HG03442 (cell line): ENCODE measurements at regions not wholly inside any gene's neighbourhood (a gene's known extent, or its start where the extent isn't known, plus 50 kb on each side); places are given as distances from the start of the nearest gene placed in this dataset.
"Not testable (repeated sequence)": the region's sequence is repeated elsewhere in the genome, so short reads cannot be mapped to it uniquely, and the experiment has no call there.

Source experiments
- ATAC-seq: cut with Tn5 transposase; IDR thresholded peaks from one replicate; pipeline ENCODE4 v1.9.1; 2021; ENCODE audit warnings: mild to moderate bottlenecking, moderate library complexity; ENCODE audit not compliant: unreplicated experiment

DNA sequence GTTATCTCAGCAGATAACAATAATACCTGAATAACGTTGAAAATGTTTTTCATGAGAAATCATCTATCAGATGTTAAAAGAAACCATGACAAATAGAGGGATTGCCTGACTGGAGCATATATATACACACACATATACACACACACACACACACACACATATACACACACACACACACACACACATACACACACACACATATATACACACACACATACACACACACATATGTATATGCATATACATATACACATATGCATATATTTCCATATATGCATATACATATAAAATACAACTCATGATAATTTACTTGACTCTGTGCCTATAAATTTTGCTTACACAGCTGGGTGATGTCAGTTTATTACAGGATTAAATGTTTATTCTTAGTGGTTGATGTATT is 847.3 kb upstream of the ADAMTS5 start:
- ATAC-seq: no peak

DNA sequence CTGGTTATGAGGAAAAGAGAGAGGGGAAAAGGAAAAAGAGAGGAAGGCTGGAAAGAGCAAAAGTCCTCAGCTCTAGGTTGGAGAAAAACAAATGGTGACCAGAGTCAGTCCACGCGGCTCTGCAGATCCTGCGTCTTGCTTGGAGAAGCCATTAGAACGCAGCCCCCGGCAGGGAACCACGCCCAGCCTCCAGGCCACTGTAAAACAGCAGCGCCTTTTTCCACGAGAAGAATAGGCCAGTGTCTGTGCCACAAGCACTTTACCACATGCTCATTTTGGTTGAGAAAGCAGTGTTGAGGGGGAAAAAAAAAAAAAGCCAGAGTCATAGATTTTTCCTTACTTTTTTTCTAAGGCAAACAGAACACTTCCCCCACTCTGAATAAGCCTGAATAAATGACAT is 846.9 kb upstream of the ADAMTS5 start:
- no peak for ATAC-seq

DNA sequence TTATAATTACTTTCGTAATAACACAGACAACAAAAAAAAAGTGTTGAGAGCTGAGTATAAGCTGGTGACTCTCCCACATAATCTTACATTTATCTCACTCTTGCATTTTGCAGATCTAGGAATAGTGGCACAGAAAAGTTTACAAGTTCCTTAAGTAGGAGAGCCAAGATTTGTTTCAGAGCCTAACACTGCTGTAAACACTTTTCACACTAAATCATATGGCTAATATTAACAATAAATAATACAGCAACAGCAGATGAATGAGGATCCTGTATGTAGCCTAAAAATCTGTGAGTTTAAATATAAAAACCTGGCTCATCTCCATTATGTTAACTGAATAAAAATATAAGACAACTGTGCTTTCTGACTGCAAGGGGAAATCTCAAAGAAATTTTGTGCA is 846.5 kb upstream of the ADAMTS5 start:
- ATAC-seq: no peak

DNA sequence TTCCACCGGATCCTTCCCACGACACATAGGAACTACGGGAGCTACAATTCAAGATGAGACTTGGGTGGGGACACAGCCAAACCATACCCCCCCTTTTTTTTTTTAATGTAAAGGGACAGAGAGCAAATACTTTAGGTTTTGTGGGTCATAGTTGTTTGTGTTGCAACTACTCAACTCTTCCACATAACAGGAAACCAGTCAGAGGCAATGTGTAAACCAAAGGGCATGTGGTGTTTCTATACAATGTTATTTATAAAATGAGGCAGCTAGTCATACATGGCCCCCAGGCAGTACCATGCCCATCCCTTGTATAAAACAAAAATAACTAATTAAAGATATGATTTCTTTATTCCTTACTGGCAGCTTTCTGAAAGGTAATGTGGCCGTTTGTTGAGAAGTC is 845.4 kb upstream of the ADAMTS5 start:
- ATAC-seq: no peak

DNA sequence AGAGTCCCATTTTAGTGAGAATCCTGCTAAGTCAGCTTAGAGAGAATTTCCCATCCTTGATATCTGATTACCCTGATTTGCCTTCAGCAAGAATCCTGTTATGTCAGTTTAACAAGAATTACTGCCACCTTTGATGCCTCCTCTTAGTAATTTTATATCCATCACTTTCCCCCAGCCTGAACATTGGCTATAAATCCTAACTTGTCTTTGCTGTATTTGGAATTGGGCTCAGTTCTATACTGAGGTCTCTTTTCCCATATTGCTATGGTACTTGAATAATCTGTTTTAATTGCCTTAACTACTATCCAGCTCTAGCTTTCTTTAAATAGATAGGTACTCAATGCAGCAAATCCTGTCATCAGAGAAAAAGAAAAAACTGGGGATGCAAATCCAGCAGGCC is 842.0 kb upstream of the ADAMTS5 start:
- ATAC-seq: no peak

DNA sequence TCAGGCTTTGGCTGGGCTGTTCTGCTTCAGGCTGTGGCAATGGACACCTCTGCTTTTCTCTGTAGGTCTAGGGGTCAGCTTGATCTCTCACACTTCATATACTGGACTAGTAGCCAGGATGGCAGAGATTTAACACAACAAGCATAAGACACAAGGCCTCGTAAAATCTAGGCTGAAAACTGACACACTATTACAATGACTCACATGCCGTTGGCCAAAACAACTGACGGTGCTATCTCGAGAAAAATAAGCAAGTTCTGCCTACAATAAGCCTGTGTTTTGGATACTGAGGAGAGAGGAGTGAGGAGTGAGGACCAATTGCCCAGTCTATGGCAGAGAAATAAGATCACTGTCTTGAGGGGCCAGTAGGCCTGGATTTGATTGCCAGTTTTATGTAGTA is 840.7 kb upstream of the ADAMTS5 start:
- no peak for ATAC-seq

DNA sequence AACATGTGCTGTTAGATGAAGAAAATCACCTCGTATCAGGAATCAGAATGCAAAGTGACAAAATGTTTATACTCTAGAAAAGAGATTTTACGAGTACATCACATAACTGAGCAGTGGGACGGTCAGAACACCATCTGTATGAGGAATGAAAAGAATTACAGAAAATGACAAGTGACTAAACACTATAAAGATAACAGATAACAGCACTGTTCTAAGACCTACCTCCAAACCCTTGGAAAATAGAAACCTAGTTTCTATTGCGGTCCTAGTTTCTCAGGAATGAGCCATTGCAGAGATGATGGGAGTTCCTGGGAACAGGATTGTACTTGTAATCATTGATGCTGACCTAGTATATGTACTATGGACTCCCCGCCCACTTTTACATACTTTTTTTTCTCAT is 839.4 kb upstream of the ADAMTS5 start:
- ATAC-seq: no peak

DNA sequence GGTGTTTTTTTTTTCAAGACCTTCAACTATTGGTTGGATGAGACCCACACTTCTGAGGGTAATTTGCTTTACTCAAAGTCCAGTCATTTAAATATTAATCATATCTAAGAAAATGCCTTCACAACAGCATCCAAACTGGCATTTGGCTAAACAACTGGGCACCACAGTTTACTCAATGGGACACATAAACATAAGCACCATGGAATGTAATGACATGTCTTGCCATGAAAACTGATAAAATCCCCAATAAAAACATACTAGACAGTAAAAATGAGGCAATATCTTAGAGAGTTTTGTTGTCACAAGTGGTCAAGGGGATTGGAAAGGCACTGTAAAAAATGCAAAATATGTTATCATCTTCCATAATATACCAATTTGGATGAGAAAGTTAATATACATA is 838.8 kb upstream of the ADAMTS5 start:
- no peak for ATAC-seq

DNA sequence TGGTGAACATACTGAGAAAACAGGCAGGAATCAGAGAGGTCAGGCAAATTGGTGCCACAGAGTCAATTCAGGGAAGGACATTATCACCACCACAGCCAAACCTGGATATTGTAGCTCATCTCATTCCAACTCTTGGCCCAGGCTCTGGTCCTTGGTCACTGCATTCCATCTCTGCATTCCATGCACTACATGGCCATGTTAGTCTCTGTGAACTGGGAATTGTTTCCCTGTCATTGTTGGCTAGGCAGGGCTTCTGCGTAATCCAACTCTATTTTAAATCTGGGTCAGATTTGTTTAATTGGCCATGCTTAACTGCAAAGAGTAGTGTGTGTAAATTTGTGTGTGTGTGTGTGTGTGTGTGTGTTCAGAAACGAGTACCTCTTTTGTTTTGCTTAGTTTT is 837.6 kb upstream of the ADAMTS5 start:
- ATAC-seq: no peak

DNA sequence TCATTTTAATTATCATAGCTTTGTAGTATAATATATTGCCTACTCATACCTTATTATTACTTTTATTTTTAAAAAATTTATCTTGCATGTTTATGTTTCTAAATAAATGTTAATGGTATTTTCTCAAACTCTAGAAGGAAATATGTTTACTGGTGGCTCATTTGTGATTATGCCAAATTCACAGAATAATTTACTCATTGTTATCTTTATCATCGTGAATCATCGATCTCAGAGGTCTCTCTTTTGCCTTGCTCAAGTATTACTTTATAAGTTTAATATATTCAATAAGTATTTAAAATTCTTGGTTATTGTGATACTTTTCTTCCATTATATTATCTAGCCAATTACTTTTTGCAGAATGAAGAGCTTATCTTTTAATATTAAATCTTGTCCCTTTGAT is 836.7 kb upstream of the ADAMTS5 start:
- ATAC-seq: no peak

DNA sequence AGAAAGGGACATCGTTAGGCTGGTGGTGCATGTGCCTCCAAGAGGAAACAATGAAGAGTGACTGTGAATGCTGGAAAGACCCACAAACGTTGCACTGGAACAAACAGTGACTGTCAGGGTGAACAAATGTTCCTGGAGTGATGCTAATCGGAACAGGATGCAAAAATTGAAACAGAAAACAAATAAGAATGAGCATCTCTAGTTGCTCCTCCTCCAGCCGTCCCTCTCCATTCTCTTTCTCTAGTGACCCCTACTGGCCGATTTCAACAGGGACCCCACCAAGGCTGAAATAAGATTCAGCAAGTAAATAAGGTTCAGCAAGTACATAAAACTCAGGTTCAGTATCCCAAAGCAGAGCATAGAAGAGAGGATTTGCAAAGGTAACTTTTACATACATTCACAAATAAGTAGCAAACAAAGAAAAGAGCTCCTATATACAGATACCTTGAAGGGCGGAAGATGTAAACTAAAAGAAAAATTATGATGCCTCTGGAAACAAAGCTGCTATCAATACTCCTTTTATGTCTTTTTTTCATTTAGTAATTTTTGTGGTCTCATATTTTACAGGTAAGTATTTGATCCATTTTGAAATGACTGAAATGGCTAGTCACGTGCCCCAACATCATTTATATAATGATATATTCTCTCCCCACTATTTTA is 836.1 kb upstream of the ADAMTS5 start:
- ATAC-seq: no peak

DNA sequence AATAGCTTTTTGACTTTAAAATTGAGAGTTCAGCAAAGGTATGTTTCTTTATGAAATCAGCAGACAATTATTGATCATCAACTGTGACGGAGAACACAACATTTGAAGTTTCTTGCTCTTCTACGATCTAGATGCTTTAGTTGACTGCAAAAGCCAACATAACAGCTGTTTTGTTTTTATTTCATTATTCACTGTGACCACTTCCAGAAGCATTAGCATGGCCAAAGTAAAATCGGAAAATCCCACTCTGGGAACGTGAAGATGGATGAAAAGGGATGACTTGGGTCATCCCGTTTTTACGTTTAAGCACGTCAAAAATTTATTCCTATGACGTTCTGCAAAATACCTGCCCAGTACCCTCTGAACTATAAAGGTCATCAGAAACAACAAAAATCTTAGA is 833.0 kb upstream of the ADAMTS5 start:
- no peak for ATAC-seq

DNA sequence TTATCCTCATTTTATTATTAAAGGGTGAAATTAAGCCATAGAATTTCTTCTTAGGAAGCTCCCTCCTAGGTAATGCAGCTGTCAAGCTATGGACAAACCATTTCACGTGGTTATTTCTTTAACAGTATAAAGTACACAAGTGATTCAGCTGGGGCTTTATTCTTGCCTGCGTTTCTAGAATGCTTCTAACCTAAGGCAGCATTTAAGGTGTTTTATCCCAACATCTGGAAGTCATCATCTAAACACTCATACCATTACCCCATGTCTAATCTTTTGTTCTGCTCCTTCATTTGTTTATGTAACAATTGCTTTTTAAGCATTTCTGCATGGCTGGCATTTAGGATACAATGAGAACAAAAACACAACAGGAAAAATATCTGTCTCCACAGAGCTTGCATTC is 829.2 kb upstream of the ADAMTS5 start:
- ATAC-seq: no peak

DNA sequence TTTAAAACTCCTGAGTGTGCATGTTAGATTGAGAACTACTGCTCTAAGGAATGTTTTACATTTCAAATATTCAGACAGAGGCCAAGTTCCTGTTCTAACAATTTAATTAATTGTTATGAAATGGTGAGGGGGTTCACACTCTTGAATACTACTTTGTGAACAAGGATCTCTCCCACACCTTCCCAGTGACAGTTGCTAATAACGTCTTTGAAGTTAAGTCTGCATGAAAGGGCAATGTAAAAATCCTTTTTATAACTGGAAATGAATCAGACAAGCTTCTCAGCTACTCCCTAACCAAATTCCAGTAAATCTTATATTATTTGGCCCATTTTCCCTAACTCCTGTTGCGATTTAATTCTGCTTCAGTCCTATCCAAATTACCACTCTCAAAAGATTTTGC is 828.5 kb upstream of the ADAMTS5 start:
- ATAC-seq: no peak

DNA sequence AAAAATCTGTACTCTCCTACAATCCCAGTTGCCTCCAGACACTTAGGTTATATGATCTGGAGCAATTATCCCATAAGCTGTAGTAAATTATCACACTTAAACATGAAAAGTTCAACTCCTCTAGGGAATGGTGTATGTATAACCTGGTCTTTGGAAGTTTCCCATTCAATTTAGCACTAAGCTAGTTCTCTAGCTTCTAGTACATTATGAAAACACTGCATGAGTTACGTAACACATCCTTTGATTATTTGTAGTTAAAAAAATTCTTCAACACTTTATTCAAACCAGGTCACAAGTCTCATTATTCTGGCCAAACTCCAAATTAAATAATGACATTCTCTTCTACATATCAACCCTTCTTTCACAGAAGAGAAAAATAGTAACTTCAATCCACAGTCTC is 827.0 kb upstream of the ADAMTS5 start:
- ATAC-seq: no peak

DNA sequence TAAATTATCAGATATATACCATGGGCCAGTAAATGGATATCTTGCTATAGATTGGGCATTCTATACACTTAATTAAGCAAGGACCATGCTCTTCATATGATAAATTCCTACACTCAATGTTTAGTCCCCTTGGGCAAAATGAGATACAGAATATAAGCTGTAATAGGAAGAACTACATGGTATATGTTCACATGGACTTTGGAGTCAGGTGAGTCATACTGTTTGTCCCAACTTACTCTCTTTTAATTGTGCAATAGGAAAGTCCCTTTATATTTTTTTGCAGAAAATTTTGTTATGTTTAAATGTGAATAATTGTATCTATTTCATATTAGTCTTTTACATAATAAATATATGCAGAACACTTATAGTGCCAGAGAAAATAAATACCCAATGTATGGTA is 820.2 kb upstream of the ADAMTS5 start:
- ATAC-seq: no peak

DNA sequence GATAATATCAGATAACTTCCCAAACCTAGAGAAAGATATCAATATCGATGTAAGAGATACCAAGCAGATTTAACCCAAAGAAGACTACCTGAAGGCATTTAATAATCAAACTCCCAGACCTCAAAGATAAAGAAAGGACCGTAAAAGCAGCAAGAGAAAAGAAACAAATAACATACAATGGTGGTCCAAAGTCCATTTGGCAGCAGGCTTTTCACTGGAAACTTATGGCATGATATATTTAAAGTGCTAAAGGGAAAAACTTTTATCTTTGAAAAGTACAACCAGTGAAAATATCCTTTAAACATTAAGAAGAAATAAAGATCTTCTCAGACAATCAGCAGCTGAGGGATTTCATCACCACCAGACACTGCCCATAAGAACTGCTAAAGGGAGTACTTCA is 812.7 kb upstream of the ADAMTS5 start:
- no peak for ATAC-seq

DNA sequence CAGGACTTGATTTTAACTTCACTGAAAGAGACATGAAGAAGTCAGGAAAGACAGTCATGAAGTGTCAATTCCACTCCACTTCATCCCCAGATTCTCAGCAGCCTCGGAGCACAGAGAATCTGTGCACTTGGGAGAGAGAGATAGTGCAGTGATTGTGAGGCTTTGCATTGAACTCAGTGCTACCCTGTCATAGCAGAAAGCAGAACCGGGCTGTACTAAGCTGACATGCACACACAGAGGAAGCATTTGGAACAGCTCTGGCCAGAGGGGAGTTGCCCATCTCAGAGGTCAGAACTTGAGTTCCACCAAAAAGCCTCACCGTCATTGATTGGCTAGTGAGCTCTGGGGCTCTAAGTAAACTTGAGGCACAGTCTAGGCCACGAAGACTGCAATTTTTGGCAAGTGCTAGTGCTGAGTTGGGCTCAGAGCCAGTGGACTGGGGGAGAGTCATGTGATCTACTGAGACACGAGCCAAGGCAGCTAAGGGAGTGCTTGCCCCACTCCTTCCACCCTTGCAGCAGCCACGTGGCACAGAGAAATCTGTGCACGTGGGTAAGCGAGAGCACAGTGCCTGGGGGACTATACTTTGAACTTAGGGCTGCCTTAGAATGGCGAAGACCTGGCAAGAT is 810.2 kb upstream of the ADAMTS5 start:
- no peak for ATAC-seq

DNA sequence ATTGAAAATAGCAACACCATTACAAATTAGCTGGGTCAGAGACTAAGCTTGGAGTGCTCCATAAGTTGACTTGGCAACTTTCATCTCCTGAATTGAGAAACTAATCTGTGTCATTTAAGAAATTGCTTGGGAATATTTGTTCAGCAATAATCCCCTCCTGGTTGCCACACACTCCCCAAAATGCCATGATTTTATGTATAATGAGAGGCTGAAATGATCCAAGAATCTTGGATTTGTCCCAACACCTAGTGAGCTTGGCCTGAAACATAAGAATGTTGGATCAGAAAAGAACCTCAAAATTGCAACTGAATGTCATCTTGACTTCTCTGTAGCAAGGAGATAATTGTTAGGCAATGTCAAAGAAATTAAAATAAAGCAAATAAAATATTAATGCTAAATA is 805.9 kb upstream of the ADAMTS5 start:
- ATAC-seq: no peak

DNA sequence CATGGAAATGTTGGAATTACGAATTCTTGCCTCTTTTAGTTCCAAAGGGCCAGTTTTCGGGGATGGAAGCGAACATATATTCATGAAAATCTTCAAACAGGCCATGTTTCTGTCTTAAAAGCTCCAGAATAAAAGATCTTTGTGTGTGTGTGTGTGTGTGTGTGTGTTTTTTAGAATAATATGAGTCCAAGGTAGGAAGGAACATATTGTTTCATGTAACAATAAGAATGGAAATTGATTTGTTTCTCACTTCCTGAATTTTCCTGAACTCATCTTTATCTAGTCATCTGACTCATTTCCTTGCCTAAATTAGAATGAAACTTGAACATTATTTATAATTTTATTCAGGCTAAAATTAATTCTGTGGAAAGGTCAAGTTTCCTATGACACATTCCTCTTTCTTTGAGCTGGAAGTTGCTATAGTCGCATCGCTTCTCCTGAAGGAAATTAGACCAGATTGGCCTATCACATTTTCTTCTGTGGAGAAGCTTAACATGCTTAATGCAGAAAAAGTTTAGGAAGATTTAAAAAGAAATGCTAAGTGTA is 805.1 kb upstream of the ADAMTS5 start:
- ATAC-seq: no peak

DNA sequence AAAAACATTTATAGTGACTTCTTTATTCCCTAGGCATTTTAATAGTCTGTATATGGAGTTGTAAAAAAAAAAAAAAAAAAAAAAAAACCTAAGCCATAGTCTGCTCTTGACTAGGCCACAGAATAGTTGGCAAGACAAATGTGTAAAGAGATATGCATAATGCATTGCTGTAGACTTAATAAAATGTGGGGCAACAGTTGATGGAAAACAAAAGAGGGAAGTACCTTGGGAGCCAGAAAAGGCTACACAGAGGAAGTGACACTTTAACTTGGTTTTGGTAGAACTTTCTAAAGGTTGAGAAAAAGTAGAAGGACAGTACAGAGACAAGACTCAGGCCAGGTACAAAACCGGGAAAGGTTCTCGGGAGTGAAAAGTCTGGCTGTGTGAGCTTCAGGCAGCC is 802.9 kb upstream of the ADAMTS5 start:
- ATAC-seq: no peak

DNA sequence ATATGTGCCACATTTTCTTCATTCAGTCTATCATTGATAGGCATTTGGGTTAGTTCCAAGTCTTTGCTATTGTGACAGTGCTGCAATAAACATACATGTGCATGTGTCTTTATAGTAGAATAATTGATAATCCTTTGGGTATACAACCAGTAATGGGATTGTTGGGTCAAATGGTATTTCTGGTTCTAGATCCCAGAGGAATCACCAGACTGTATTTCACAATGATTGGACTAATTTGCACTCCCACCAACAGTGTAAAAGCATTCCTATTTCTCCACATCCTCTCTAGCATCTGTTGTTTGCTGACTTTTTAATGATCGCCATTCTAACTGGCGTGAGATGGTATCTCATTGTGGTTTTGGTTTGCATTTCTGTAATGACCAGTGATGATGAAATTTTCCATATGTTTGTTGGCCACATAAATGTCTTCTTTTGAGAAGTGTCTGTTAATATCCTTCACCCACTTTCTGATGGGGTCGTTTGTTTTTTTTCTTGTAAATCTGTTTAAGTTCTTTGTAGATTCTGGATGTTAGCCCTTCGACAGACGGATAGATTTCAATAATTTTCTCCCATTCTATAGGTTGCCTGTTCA is 801.3 kb upstream of the ADAMTS5 start:
- not testable (repeated sequence) for ATAC-seq
